Skeletal muscle tissue (tissue), 3 donors: ENCODE measurements at regions not wholly inside any gene's neighbourhood (a gene's known extent, or its start where the extent isn't known, plus 50 kb on each side); places are given as distances from the start of the nearest gene placed in this dataset.

Experiments used
- H3K27ac ChIP-seq: one replicate; pipeline ENCODE4 v1.7.0; 2013; ENCODE audit warnings: mild to moderate bottlenecking, low read depth, low read length, inconsistent platforms
- H3K27me3 ChIP-seq, 3 donors: one replicate each; pipeline ENCODE4 v1.7.0; 2013; ENCODE audit warnings: low read length in 3 of 3; ENCODE audit not compliant: control insufficient read depth in 3 of 3, insufficient read depth in 3 of 3
- H3K36me3 ChIP-seq, 3 donors: one replicate each; pipeline ENCODE4 v1.7.0; 2013; ENCODE audit warnings: low read length in 3 of 3; ENCODE audit not compliant: control insufficient read depth in 3 of 3, insufficient read depth in 3 of 3
- H3K4me1 ChIP-seq, 3 donors: one replicate each; pipeline ENCODE4 v1.7.0; 2013; ENCODE audit warnings: low read length in 3 of 3, mild to moderate bottlenecking in 3 of 3; ENCODE audit not compliant: control insufficient read depth in 3 of 3, insufficient read depth in 3 of 3
- H3K4me3 ChIP-seq, 3 donors: one replicate each; pipeline ENCODE4 v1.7.0; 2013; ENCODE audit warnings: low read length in 3 of 3
- H3K9ac ChIP-seq, 3 donors: one replicate each; pipeline ENCODE4 v1.7.0; 2013; ENCODE audit warnings: low read length in 3 of 3, mild to moderate bottlenecking in 3 of 3, moderate library complexity in 2 of 3, low read depth in 1 of 3
- H3K9me3 ChIP-seq, 3 donors: one replicate each; pipeline ENCODE4 v1.7.0; 2013; ENCODE audit warnings: low read length in 3 of 3; ENCODE audit not compliant: control insufficient read depth in 3 of 3
- donor health status: Osteomylitis.

GRCh38 chr2:14550658-14551057 is 81.9 kb upstream of the LRATD1 start:
- Histone ChIP-seq H3K27ac (no peak overlapping the region), H3K9me3 (no peaks in the 10 kb centered on the region), H3K36me3 (no peaks in the 10 kb centered on the region), H3K27me3 (no peaks in the 10 kb centered on the region), H3K9ac (no peak overlapping the region), H3K4me1 (no peaks in the 10 kb centered on the region), H3K4me3 (no peak overlapping the region)

- H3K9me3 ChIP-seq = no peaks in the 10 kb centered on the region
- H3K4me1 ChIP-seq = no peaks in the 10 kb centered on the region
Observed at GRCh38 chr2:14551069-14551468, 81.4 kb upstream of the LRATD1 start.

DNA sequence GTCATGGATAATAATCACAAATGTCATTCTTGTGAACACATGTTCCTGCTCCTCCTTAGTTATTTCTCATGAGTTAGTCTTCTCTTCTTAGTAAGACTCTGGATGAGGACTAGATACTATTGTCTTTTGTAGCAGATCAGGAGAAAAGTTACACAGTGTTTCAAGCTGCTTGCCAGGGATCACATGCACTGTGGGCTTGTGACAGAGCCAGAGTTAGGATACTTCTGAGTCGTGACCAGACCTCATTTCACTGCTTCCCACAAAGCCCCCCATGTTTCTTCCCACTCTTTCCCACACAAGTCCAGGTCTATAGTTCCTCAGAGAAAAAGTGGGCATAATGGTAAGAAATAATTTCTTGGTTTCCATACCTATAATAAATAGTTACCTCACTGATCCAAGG is 80.2 kb upstream of the LRATD1 start:
- Histone ChIP-seq H3K4me3 (no peak overlapping the region), H3K27me3 (no peaks in the 10 kb centered on the region), H3K27ac (no peak overlapping the region), H3K9me3 (no peaks in the 10 kb centered on the region), H3K36me3 (no peaks in the 10 kb centered on the region), H3K4me1 (no peaks in the 10 kb centered on the region), H3K9ac (no peak overlapping the region)

More at GRCh38 chr2:14551069-14551468, 81.4 kb upstream of the LRATD1 start:
- Histone ChIP-seq H3K4me3 (no peak overlapping the region), H3K27ac (no peak overlapping the region), H3K9ac (no peak overlapping the region), H3K27me3 (no peaks in the 10 kb centered on the region), H3K36me3 (no peaks in the 10 kb centered on the region)

- H3K4me3 ChIP-seq = no peak overlapping the region
- no peak overlapping the region for H3K27ac ChIP-seq
- no peaks in the 10 kb centered on the region for H3K9me3 ChIP-seq
- no peaks in the 10 kb centered on the region for H3K4me1 ChIP-seq
- H3K9ac ChIP-seq = no peak overlapping the region
- no peaks in the 10 kb centered on the region for H3K36me3 ChIP-seq
- no peaks in the 10 kb centered on the region for H3K27me3 ChIP-seq
Observed at GRCh38 chr2:14552818-14553217, 79.7 kb upstream of the LRATD1 start.

GRCh38 chr2:14554849-14555545 is 77.5 kb upstream of the LRATD1 start:
- H3K27me3 ChIP-seq = no peaks in the 10 kb centered on the region
- no peak overlapping the region for H3K27ac ChIP-seq
- H3K4me3 ChIP-seq = no peak overlapping the region
- H3K36me3 ChIP-seq = no peaks in the 10 kb centered on the region
- H3K4me1 ChIP-seq = no peaks in the 10 kb centered on the region
- no peak overlapping the region for H3K9ac ChIP-seq
- no peaks in the 10 kb centered on the region for H3K9me3 ChIP-seq

DNA sequence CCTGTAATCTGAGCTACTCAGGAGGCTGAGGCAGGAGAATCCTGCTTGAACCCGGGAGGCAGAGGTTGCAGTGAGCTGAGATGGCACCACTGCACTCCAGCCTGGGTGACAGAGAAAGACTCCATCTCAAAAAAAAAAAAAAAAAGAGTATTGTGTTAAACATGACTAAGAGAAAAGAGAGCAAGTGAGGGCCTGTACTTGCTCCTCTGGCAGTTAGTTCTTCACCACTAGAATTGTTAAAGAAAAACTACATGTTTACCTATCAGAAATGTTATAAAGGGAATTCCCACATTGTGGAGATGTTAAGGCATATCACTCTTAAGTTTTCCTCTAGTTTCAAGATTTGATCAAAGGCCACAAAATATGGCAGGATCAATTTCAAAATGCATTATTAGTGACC is 75.4 kb upstream of the LRATD1 start:
- no peaks in the 10 kb centered on the region for H3K27me3 ChIP-seq
- H3K4me3 ChIP-seq = no peak overlapping the region
- H3K9me3 ChIP-seq = no peaks in the 10 kb centered on the region
- H3K4me1 ChIP-seq = no peaks in the 10 kb centered on the region
- no peaks in the 10 kb centered on the region for H3K36me3 ChIP-seq
- no peak overlapping the region for H3K27ac ChIP-seq
- H3K9ac ChIP-seq = no peak overlapping the region

- H3K4me1 ChIP-seq = no peaks in the 10 kb centered on the region
- H3K9me3 ChIP-seq = no peaks in the 10 kb centered on the region
- H3K36me3 ChIP-seq = no peaks in the 10 kb centered on the region
- no peaks in the 10 kb centered on the region for H3K27me3 ChIP-seq
- no peak overlapping the region for H3K27ac ChIP-seq
- no peak overlapping the region for H3K9ac ChIP-seq
- no peak overlapping the region for H3K4me3 ChIP-seq
Observed at GRCh38 chr2:14557916-14558315, 74.6 kb upstream of the LRATD1 start.

DNA sequence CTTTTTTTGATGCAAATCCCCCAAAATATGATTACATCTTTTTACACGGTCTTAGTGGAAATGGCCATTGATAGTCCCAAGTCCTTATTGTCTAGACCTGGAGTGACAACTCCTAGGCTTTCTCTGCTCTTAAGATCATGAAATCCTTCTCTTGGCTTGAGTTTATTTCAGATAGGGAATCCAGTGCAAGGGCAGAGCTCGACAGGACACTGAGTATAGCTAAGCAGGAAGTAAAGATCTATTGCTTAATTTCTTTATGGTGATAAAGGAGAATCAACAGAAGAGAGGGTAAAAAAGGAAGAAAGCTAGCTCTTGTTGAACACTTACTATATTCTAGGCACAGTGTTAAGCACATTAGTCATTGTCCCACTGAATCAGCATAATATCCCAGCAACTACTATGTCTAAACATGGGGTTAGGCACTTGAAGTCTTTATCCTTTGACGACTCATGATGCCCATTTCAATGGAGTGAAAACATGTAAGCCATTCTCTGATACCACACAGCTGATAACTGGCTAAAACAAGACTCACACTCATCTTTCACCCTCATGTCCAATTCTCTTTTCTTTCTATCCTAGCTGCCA is 74.1 kb upstream of the LRATD1 start:
- H3K27me3 ChIP-seq = no peaks in the 10 kb centered on the region
- no peak overlapping the region for H3K27ac ChIP-seq
- H3K4me1 ChIP-seq = no peaks in the 10 kb centered on the region
- no peak overlapping the region for H3K4me3 ChIP-seq
- H3K9ac ChIP-seq = no peak overlapping the region
- H3K9me3 ChIP-seq = no peaks in the 10 kb centered on the region
- H3K36me3 ChIP-seq = no peaks in the 10 kb centered on the region

DNA sequence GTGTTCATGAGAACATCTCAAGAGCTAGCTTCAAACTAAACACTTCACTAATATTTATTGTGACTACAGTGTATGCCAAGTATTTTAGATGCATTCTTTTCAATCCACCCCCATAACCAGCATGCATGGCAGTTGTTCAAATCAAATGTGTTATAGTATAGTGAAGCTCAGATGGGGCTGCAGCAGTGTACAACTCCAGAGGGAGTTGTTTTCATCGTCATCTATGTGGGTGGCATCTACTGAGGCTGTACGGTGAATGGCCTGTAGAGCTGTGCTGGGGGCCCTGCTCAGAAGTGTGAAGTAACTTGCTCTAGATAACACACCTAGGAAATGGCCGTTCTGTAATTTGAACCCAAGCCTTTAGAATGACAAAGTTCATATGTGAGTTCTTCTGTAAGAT is 71.8 kb upstream of the LRATD1 start:
- H3K9me3 ChIP-seq = no peaks in the 10 kb centered on the region
- H3K4me3 ChIP-seq = no peak overlapping the region
- no peaks in the 10 kb centered on the region for H3K27me3 ChIP-seq
- no peak overlapping the region for H3K27ac ChIP-seq
- no peaks in the 10 kb centered on the region for H3K4me1 ChIP-seq
- H3K36me3 ChIP-seq = no peaks in the 10 kb centered on the region
- no peak overlapping the region for H3K9ac ChIP-seq

DNA sequence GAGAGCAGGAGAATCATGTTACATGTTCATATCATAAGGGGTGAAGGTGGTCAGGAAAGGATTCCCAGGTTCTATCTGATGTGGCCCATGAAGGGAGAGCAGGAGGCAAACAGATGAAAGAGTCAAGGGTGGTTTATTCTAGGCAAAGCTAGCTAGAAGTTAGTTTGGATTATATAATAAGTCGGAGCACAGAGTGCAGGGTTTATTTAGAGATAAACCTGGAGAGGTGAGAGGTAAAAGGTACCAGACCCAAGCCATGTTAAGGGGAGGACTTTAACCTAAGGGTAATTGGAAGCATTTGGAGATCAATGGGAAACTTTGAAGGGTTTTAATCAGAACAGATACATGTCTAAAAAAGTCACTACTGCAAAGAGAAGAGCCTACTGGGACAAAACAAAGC is 69.2 kb upstream of the LRATD1 start:
- Histone ChIP-seq H3K27me3 (no peaks in the 10 kb centered on the region), H3K9me3 (no peaks in the 10 kb centered on the region), H3K36me3 (no peaks in the 10 kb centered on the region), H3K9ac (no peak overlapping the region), H3K4me1 (no peaks in the 10 kb centered on the region), H3K4me3 (no peak overlapping the region), H3K27ac (no peak overlapping the region)
